DOHH2 (cell line): ENCODE measurements at regions not wholly inside any gene's neighbourhood (a gene's known extent, or its start where the extent isn't known, plus 50 kb on each side); places are given as distances from the start of the nearest gene placed in this dataset.

Source experiments
- EZH2phosphoT487 ChIP-seq: fragments of 200-600 bp; sonication (generic); IDR thresholded peaks from 2 replicates; pipeline ENCODE4 v1.6.1; 2017; ENCODE audit warnings: borderline replicate concordance, mild to moderate bottlenecking, antibody characterized with exemption, low read length, moderate library complexity, mixed read lengths
- TF ChIP-seq, protein P1 (sequence below): fragments of 200-600 bp; sonication (generic); IDR thresholded peaks from one replicate; pipeline ENCODE4 v1.5.1; 2014; ENCODE audit warnings: antibody characterized with exemption, mild to moderate bottlenecking, low read depth, low read length; ENCODE audit not compliant: poor library complexity, severe bottlenecking

GRCh38 chr12:116465407-116465806, 93.8 kb upstream of the MAP1LC3B2 start:
- TF ChIP-seq, protein P1, sequence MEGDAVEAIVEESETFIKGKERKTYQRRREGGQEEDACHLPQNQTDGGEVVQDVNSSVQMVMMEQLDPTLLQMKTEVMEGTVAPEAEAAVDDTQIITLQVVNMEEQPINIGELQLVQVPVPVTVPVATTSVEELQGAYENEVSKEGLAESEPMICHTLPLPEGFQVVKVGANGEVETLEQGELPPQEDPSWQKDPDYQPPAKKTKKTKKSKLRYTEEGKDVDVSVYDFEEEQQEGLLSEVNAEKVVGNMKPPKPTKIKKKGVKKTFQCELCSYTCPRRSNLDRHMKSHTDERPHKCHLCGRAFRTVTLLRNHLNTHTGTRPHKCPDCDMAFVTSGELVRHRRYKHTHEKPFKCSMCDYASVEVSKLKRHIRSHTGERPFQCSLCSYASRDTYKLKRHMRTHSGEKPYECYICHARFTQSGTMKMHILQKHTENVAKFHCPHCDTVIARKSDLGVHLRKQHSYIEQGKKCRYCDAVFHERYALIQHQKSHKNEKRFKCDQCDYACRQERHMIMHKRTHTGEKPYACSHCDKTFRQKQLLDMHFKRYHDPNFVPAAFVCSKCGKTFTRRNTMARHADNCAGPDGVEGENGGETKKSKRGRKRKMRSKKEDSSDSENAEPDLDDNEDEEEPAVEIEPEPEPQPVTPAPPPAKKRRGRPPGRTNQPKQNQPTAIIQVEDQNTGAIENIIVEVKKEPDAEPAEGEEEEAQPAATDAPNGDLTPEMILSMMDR: no peak
- no peak for TF ChIP-seq EZH2phosphoT487
